ENCODE measurements at regions not wholly inside any gene's neighbourhood (a gene's known extent, or its start where the extent isn't known, plus 50 kb on each side); places are given as distances from the start of the nearest gene placed in this dataset.

DNA sequence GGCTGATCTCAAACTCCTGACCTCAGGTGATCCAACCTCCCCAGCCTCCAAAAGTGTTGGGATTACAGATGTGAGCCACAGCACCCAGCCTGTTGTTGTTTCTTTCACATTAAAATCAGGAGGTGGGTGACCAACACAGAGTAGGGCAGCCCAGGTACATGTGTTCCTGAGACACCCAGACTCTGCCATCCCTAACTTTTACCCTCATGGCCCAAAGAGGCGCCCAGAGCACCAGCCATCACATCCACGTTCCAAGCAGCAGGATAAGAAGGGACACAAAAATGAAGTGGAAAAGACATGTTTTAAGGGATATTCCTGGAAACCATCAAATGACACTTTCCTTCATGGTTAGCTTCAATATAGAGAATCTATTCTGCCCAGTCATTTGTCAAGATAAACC is 159.6 kb upstream of the KLF6 start:
- Mint-ChIP-seq H3K4me1 (ENCODE audit: low read depth) (peaks cover 77% of the 10 kb centered on the region), H3K36me3 (ENCODE audit: insufficient read depth in 2 of 2) (peaks cover 12 to 13% of the 10 kb centered on the region in 2 donors), H3K27me3 (ENCODE audit: low read depth) (no peaks in the 10 kb centered on the region), H3K27ac (no peak overlapping the region), H3K4me3 (peak overlapping the region; percentile 61 to 75), H3K9me3 (no peaks in the 10 kb centered on the region)
- no peak for ATAC-seq (replicated peaks in 1 of 2)
- no peak for DNase-seq

- Mint-ChIP-seq H3K4me1 (ENCODE audit: low read depth) (peaks cover 69% of the 10 kb centered on the region), H3K9me3 (no peaks in the 10 kb centered on the region), H3K4me3 (peak overlapping the region; percentile 66 to 83), H3K27me3 (ENCODE audit: low read depth) (no peaks in the 10 kb centered on the region), H3K36me3 (ENCODE audit: insufficient read depth in 2 of 2) (peaks cover 10 to 13% of the 10 kb centered on the region in 2 donors), H3K27ac (no peak overlapping the region)
- no peak for DNase-seq
- no peak for ATAC-seq (replicated peaks in 1 of 2)
These were observed 158.8 kb upstream of the KLF6 start for GRCh38 chr10:3943695-3944257.

DNA sequence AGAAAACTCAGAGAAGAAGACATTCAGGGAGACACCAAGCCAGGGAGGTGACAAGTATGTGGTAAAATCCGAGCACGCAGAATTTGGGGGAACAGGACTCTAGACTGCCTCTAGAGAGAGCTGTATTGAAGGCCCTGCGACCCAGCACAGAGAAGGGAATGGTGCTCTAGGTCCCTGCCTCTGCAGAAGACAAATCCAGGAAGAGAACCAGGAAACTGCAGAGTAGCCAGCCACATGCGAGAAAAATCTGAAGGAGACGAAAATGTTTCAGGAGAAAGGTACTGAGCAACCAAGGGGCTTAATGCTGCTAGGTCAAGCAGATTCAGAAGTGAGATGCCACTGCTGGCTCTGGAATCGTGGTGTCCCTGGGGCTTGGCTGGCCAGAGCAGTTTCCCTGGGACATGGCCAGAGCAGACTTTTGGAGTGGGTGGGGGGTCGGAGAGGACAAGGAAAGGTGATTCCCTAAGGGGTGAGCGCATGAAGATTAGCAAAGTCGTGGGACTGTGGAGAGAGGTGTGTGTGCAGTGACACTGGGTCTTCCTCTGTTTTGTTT is 158.0 kb upstream of the KLF6 start:
- no peaks in the 10 kb centered on the region for H3K9me3 Mint-ChIP-seq
- peak; percentile 30 to 31 for ATAC-seq (replicated peaks in 1 of 2)
- peaks cover 61% of the 10 kb centered on the region for H3K4me1 Mint-ChIP-seq (ENCODE audit: low read depth)
- no peak for DNase-seq
- H3K27me3 Mint-ChIP-seq (ENCODE audit: low read depth), result no peaks in the 10 kb centered on the region
- H3K4me3 Mint-ChIP-seq, result peak overlapping the region; percentile 66 to 83
- peaks cover 9 to 13% of the 10 kb centered on the region in 2 donors for H3K36me3 Mint-ChIP-seq (ENCODE audit: insufficient read depth in 2 of 2)
- peak overlapping the region; percentile 85 for H3K27ac Mint-ChIP-seq

DNA sequence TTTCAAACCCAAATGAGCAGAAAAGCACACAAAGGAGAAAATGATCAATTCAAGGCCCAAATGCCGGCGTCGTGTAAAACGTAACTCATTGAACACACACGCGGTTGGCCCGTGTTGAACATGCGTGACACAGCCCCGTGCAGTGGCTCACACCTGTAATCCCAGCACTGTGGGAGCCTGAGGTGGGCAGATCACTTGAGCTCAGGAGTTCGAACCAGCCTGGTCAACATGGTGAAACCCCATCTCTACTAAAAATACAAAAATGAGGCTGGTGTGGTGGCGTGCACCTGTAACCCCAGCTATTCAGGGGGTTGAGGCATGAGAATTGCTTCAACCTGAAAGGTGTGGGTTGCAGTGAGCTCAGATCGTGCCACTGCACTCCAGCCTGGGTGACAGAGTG is 156.7 kb upstream of the KLF6 start:
- Mint-ChIP-seq H3K4me3 (peak overlapping the region; percentile 66 to 83), H3K4me1 (ENCODE audit: low read depth) (peaks cover 60% of the 10 kb centered on the region), H3K27me3 (ENCODE audit: low read depth) (no peaks in the 10 kb centered on the region), H3K9me3 (peaks cover 0 to 6% of the 10 kb centered on the region in 2 donors), H3K36me3 (ENCODE audit: insufficient read depth in 2 of 2) (peaks cover 11 to 21% of the 10 kb centered on the region in 2 donors), H3K27ac (peak overlapping the region; percentile 92)
- ATAC-seq (replicated peaks in 1 of 2), result no peak
- DNase-seq, result no peak

GRCh38 chr10:3936422-3937040 is 151.5 kb upstream of the KLF6 start:
- peaks cover 9 to 25% of the 10 kb centered on the region in 2 donors for H3K36me3 Mint-ChIP-seq (ENCODE audit: insufficient read depth in 2 of 2)
- ATAC-seq (replicated peaks in 1 of 2) (no peak), DNase-seq (no peak)
- H3K9me3 Mint-ChIP-seq, result peaks cover 4 to 10% of the 10 kb centered on the region in 2 donors
- H3K27ac Mint-ChIP-seq, result peak overlapping the region; percentile 98
- H3K4me3 Mint-ChIP-seq, result peak overlapping the region in 1 of 2 donors; percentile 54
- peaks cover 69% of the 10 kb centered on the region for H3K4me1 Mint-ChIP-seq (ENCODE audit: low read depth)
- no peaks in the 10 kb centered on the region for H3K27me3 Mint-ChIP-seq (ENCODE audit: low read depth)

- Mint-ChIP-seq H3K27me3 (ENCODE audit: low read depth) (no peaks in the 10 kb centered on the region), H3K9me3 (peaks cover 4 to 10% of the 10 kb centered on the region in 2 donors), H3K4me1 (ENCODE audit: low read depth) (peaks cover 68% of the 10 kb centered on the region), H3K4me3 (peak overlapping the region; percentile 54 to 67), H3K36me3 (ENCODE audit: insufficient read depth in 2 of 2) (peaks cover 9 to 26% of the 10 kb centered on the region in 2 donors), H3K27ac (peak overlapping the region; percentile 98)
- DNase-seq (no peak), ATAC-seq (replicated peaks in 1 of 2) (no peak)
These were observed 150.9 kb upstream of the KLF6 start for GRCh38 chr10:3935933-3936359.

DNA sequence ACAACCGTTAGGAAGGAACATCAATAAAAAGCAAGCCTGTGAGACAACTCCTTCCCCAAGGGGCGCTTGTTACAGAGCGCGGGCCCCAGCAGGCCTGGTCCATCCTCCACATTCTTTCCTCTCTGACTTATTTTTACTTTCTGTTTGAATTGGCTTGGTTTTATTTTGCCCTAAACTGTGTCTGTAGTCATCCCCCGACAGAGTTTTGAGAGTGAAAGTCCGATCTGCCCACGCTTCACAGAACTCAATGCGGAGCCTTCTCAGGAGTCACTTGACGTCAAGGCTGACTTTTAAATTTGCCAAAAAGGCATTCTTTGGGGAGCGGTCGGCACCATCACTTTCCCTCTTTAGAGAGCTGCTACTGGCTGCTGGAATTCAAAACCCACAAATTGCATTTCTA is 150.1 kb upstream of the KLF6 start:
- H3K4me3 Mint-ChIP-seq, result peak overlapping the region; percentile 54 to 67
- ATAC-seq (replicated peaks in 1 of 2), result peak; percentile 95 to 98

DNA sequence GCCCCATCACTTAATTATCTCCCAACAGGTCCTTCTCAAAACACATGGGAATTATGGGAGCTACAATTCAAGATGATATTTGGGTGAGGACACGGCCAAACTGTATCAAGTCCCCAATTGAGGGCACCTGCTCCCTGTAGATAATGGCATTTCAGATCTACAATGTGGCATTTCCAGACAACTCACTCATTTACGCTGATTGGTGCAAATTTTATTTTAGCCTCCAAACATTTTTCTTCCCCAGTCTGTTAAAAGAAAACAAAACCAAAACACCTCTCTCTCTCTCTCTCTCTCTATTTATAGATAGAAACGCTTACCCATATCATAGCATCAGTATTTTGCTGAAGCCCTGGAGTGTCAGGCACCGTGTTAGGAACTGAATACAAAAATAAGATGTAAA is 148.7 kb upstream of the KLF6 start:
- ATAC-seq (replicated peaks in 1 of 2) (no peak), DNase-seq (no peak)
- no peaks in the 10 kb centered on the region for H3K27me3 Mint-ChIP-seq (ENCODE audit: low read depth)
- peaks cover 8 to 20% of the 10 kb centered on the region in 2 donors for H3K36me3 Mint-ChIP-seq (ENCODE audit: insufficient read depth in 2 of 2)
- H3K27ac Mint-ChIP-seq, result peak overlapping the region; percentile 98
- peak overlapping the region; percentile 54 to 67 for H3K4me3 Mint-ChIP-seq
- peaks cover 68% of the 10 kb centered on the region for H3K4me1 Mint-ChIP-seq (ENCODE audit: low read depth)
- peaks cover 4 to 10% of the 10 kb centered on the region in 2 donors for H3K9me3 Mint-ChIP-seq

More for the DNA sequence above, 150.1 kb upstream of the KLF6 start:
- Mint-ChIP-seq H3K9me3 (peaks cover 4 to 10% of the 10 kb centered on the region in 2 donors), H3K4me1 (ENCODE audit: low read depth) (peaks cover 68% of the 10 kb centered on the region), H3K27ac (peak overlapping the region; percentile 98), H3K27me3 (ENCODE audit: low read depth) (no peaks in the 10 kb centered on the region), H3K36me3 (ENCODE audit: insufficient read depth in 2 of 2) (peaks cover 8 to 20% of the 10 kb centered on the region in 2 donors)
- DNase-seq, result peak; percentile 83 to 86

DNA sequence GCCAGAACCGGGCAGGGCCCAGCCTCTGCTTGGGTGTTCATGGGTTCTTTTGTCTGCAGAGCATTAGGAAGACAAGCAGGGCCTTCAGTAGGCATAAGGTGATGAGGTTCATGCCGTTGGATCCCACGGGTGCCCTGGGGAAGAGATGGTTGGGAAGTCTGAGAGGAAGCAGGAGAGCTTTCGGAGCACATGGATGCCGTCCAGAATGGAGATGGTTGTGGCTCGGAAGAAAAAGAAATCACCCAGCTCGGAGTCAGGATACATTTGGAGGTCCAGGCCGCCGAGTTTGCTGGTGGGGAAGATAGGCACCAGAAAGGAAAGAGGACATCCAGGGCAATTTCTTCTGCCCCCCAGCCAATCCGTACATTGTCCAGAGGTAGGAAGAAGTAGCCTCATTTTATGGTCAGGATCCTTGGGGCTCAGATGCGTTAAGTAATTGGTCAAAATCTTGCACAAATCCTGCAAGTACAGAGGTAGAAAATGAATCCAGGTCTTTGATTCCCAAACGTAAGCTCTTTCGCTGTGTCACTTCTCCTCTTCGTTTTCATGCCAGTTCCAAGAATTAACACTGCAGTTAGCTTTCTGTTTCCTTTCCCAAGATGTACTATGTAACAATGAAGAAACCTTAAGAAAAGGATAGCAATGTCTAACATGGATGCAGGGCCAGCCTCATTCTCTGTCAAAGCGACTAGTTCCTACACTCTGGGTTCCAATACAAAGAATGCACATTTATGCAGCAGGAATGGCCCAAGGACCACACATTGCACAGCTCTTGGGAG is 147.8 kb upstream of the KLF6 start:
- peak in 1 of 2 donors; percentile 14 for ATAC-seq (replicated peaks in 1 of 2)
- Mint-ChIP-seq H3K27ac (peak overlapping the region; percentile 98), H3K4me1 (ENCODE audit: low read depth) (peaks cover 71% of the 10 kb centered on the region), H3K9me3 (peaks cover 4 to 10% of the 10 kb centered on the region in 2 donors), H3K36me3 (ENCODE audit: insufficient read depth in 2 of 2) (peaks cover 8 to 20% of the 10 kb centered on the region in 2 donors), H3K27me3 (ENCODE audit: low read depth) (no peaks in the 10 kb centered on the region), H3K4me3 (peak overlapping the region; percentile 27 to 54)
- DNase-seq, result no peak

- no peak for ATAC-seq (replicated peaks in 1 of 2)
- H3K9me3 Mint-ChIP-seq, result peaks cover 4 to 6% of the 10 kb centered on the region in 2 donors
- H3K4me1 Mint-ChIP-seq (ENCODE audit: low read depth), result peaks cover 71% of the 10 kb centered on the region
- H3K36me3 Mint-ChIP-seq (ENCODE audit: insufficient read depth in 2 of 2), result peaks cover 8 to 12% of the 10 kb centered on the region in 2 donors
- H3K27ac Mint-ChIP-seq, result peak overlapping the region; percentile 49
- H3K4me3 Mint-ChIP-seq, result peak overlapping the region in 1 of 2 donors; percentile 7
- no peak for DNase-seq
- H3K27me3 Mint-ChIP-seq (ENCODE audit: low read depth), result no peaks in the 10 kb centered on the region
These were observed 146.9 kb upstream of the KLF6 start for GRCh38 chr10:3931901-3932300.

- Mint-ChIP-seq H3K4me1 (ENCODE audit: low read depth) (peaks cover 71% of the 10 kb centered on the region), H3K27ac (peak overlapping the region; percentile 82), H3K27me3 (ENCODE audit: low read depth) (no peaks in the 10 kb centered on the region), H3K36me3 (ENCODE audit: insufficient read depth in 2 of 2) (peaks cover 5 to 7% of the 10 kb centered on the region in 2 donors), H3K4me3 (no peak overlapping the region), H3K9me3 (peaks cover 2 to 4% of the 10 kb centered on the region in 2 donors)
- no peak for DNase-seq
- ATAC-seq (replicated peaks in 1 of 2), result no peak
These were observed 146.2 kb upstream of the KLF6 start for GRCh38 chr10:3931224-3931623.

DNA sequence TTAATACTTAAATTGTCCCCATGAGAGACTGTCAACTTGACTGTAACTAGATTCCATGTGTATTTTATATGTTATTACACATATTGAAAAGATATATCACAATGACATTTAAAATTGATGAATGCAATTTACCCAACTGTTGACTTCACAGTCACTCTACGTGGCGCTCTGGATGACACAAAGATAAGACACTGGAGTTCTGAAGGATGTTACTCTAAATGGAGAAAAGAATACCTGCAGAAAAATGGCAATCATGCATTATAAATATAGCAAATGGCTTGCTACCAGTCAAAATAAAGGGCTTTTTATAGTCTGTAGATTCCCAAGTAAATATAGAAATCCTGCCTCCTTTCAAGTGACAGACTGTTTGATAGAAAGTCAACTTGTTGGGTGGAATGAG is 143.6 kb upstream of the KLF6 start:
- Mint-ChIP-seq H3K27ac (peak overlapping the region; percentile 27), H3K4me1 (ENCODE audit: low read depth) (peaks cover 52% of the 10 kb centered on the region), H3K9me3 (no peaks in the 10 kb centered on the region), H3K27me3 (ENCODE audit: low read depth) (no peaks in the 10 kb centered on the region), H3K4me3 (no peak overlapping the region), H3K36me3 (ENCODE audit: insufficient read depth in 2 of 2) (peaks cover 3 to 4% of the 10 kb centered on the region in 2 donors)
- DNase-seq (no peak), ATAC-seq (replicated peaks in 1 of 2) (no peak)

- H3K27ac Mint-ChIP-seq, result no peak overlapping the region
- H3K4me1 Mint-ChIP-seq (ENCODE audit: low read depth), result peaks cover 47% of the 10 kb centered on the region
- no peak for ATAC-seq (replicated peaks in 1 of 2)
- H3K4me3 Mint-ChIP-seq, result no peak overlapping the region
- no peak for DNase-seq
- no peaks in the 10 kb centered on the region for H3K9me3 Mint-ChIP-seq
- H3K36me3 Mint-ChIP-seq (ENCODE audit: insufficient read depth in 2 of 2), result peaks cover 2 to 4% of the 10 kb centered on the region in 2 donors
- no peaks in the 10 kb centered on the region for H3K27me3 Mint-ChIP-seq (ENCODE audit: low read depth)
These were observed 143.1 kb upstream of the KLF6 start for GRCh38 chr10:3928078-3928477.
